ENCODE measurements at regions not wholly inside any gene's neighbourhood (a gene's known extent, or its start where the extent isn't known, plus 50 kb on each side); places are given as distances from the start of the nearest gene placed in this dataset.

DNA sequence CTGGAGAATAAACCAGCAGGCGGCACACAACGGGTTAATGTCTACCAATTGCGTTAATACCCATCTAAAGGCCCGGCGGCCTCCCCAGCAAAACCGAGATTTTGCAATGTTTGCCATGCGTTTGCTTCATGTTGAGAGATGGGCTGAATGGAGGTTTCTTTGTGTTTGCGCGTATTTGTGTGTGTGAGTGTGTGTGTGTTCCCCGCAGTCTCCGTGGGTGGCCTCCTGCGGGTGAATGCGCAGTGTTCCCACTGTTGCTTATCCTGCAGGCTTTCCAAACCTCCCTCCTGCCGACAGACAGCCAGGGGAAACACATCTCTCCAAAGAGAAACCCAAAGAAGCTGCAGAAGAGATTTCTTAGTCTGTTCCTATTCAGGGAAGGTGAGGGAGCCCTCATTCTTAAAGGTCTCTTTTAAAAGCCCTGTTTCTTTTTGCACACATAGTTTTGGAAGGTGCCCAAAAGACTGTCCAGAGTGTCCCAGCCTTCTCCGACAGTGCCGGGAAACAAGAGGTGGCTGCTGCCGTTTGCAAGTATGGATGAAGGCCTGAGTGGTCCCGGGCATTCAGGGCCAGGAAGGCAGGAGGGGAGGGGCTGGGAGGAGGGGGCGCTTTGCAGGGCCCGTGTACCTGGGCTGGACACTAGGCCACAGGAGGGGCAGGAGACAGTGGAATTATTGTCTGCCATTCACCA, 103.8 kb upstream of the ERCC6L2 start (continued):
- TF ChIP-seq, protein P1, sequence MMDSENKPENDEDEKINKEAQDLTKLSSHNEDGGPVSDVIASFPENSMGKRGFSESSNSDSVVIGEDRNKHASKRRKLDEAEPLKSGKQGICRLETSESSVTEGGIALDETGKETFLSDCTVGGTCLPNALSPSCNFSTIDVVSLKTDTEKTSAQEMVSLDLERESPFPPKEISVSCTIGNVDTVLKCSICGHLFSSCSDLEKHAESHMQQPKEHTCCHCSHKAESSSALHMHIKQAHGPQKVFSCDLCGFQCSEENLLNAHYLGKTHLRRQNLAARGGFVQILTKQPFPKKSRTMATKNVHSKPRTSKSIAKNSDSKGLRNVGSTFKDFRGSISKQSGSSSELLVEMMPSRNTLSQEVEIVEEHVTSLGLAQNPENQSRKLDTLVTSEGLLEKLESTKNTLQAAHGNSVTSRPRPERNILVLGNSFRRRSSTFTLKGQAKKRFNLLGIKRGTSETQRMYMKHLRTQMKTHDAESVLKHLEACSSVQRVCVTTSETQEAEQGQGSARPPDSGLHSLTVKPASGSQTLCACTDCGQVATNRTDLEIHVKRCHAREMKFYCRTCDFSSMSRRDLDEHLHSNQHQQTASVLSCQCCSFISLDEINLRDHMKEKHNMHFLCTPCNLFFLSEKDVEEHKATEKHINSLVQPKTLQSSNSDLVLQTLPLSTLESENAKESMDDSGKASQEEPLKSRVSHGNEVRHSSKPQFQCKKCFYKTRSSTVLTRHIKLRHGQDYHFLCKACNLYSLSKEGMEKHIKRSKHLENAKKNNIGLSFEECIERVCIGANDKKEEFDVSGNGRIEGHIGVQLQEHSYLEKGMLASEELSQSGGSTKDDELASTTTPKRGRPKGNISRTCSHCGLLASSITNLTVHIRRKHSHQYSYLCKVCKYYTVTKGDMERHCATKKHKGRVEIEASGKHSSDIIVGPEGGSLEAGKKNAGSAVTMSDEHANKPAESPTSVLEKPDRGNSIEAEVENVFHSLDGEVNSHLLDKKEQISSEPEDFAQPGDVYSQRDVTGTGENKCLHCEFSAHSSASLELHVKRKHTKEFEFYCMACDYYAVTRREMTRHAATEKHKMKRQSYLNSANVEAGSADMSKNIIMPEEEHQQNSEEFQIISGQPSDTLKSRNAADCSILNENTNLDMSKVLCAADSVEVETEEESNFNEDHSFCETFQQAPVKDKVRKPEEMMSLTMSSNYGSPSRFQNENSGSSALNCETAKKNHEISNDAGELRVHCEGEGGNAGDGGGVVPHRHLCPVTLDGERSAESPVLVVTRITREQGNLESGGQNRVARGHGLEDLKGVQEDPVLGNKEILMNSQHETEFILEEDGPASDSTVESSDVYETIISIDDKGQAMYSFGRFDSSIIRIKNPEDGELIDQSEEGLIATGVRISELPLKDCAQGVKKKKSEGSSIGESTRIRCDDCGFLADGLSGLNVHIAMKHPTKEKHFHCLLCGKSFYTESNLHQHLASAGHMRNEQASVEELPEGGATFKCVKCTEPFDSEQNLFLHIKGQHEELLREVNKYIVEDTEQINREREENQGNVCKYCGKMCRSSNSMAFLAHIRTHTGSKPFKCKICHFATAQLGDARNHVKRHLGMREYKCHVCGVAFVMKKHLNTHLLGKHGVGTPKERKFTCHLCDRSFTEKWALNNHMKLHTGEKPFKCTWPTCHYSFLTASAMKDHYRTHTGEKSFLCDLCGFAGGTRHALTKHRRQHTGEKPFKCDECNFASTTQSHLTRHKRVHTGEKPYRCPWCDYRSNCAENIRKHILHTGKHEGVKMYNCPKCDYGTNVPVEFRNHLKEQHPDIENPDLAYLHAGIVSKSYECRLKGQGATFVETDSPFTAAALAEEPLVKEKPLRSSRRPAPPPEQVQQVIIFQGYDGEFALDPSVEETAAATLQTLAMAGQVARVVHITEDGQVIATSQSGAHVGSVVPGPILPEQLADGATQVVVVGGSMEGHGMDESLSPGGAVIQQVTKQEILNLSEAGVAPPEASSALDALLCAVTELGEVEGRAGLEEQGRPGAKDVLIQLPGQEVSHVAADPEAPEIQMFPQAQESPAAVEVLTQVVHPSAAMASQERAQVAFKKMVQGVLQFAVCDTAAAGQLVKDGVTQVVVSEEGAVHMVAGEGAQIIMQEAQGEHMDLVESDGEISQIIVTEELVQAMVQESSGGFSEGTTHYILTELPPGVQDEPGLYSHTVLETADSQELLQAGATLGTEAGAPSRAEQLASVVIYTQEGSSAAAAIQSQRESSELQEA (CRISPR knock-in tag; IDR thresholded peaks at IDR 0.05; ENCODE audit: not compliant biosample characterization): no peak
- TF ChIP-seq, protein P2, sequence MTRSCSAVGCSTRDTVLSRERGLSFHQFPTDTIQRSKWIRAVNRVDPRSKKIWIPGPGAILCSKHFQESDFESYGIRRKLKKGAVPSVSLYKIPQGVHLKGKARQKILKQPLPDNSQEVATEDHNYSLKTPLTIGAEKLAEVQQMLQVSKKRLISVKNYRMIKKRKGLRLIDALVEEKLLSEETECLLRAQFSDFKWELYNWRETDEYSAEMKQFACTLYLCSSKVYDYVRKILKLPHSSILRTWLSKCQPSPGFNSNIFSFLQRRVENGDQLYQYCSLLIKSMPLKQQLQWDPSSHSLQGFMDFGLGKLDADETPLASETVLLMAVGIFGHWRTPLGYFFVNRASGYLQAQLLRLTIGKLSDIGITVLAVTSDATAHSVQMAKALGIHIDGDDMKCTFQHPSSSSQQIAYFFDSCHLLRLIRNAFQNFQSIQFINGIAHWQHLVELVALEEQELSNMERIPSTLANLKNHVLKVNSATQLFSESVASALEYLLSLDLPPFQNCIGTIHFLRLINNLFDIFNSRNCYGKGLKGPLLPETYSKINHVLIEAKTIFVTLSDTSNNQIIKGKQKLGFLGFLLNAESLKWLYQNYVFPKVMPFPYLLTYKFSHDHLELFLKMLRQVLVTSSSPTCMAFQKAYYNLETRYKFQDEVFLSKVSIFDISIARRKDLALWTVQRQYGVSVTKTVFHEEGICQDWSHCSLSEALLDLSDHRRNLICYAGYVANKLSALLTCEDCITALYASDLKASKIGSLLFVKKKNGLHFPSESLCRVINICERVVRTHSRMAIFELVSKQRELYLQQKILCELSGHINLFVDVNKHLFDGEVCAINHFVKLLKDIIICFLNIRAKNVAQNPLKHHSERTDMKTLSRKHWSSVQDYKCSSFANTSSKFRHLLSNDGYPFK (CRISPR knock-in tag; IDR thresholded peaks at IDR 0.05; ENCODE audit: borderline replicate concordance): no peak
- TF ChIP-seq, protein P3, sequence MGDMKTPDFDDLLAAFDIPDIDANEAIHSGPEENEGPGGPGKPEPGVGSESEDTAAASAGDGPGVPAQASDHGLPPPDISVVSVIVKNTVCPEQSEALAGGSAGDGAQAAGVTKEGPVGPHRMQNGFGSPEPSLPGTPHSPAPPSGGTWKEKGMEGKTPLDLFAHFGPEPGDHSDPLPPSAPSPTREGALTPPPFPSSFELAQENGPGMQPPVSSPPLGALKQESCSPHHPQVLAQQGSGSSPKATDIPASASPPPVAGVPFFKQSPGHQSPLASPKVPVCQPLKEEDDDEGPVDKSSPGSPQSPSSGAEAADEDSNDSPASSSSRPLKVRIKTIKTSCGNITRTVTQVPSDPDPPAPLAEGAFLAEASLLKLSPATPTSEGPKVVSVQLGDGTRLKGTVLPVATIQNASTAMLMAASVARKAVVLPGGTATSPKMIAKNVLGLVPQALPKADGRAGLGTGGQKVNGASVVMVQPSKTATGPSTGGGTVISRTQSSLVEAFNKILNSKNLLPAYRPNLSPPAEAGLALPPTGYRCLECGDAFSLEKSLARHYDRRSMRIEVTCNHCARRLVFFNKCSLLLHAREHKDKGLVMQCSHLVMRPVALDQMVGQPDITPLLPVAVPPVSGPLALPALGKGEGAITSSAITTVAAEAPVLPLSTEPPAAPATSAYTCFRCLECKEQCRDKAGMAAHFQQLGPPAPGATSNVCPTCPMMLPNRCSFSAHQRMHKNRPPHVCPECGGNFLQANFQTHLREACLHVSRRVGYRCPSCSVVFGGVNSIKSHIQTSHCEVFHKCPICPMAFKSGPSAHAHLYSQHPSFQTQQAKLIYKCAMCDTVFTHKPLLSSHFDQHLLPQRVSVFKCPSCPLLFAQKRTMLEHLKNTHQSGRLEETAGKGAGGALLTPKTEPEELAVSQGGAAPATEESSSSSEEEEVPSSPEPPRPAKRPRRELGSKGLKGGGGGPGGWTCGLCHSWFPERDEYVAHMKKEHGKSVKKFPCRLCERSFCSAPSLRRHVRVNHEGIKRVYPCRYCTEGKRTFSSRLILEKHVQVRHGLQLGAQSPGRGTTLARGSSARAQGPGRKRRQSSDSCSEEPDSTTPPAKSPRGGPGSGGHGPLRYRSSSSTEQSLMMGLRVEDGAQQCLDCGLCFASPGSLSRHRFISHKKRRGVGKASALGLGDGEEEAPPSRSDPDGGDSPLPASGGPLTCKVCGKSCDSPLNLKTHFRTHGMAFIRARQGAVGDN (CRISPR knock-in tag; IDR thresholded peaks at IDR 0.05): no peak; the same call in 1 of the 2 replicates
- TF ChIP-seq, protein P4, sequence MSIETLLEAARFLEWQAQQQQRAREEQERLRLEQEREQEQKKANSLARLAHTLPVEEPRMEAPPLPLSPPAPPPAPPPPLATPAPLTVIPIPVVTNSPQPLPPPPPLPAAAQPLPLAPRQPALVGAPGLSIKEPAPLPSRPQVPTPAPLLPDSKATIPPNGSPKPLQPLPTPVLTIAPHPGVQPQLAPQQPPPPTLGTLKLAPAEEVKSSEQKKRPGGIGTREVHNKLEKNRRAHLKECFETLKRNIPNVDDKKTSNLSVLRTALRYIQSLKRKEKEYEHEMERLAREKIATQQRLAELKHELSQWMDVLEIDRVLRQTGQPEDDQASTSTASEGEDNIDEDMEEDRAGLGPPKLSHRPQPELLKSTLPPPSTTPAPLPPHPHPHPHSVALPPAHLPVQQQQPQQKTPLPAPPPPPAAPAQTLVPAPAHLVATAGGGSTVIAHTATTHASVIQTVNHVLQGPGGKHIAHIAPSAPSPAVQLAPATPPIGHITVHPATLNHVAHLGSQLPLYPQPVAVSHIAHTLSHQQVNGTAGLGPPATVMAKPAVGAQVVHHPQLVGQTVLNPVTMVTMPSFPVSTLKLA (IDR thresholded peaks at IDR 0.05): no peak

Measured in HepG2 (cell line).